Kidney capillary endothelial cell (primary cell): ENCODE measurements at regions not wholly inside any gene's neighbourhood (a gene's known extent, or its start where the extent isn't known, plus 50 kb on each side); places are given as distances from the start of the nearest gene placed in this dataset.
A peak's percentile ranks its signal among the peaks of the same experiment; 100 is the strongest.

ENCODE experiments used
- DNase-seq: peaks from one replicate; pipeline ENCODE4 v3.0.0-alpha.2; 2018; ENCODE audit warnings: low spot score

GRCh38 chr4:81627590-81627989 lies 155.9 kb upstream of the RASGEF1B start:
- DNase-seq = no peak

DNA sequence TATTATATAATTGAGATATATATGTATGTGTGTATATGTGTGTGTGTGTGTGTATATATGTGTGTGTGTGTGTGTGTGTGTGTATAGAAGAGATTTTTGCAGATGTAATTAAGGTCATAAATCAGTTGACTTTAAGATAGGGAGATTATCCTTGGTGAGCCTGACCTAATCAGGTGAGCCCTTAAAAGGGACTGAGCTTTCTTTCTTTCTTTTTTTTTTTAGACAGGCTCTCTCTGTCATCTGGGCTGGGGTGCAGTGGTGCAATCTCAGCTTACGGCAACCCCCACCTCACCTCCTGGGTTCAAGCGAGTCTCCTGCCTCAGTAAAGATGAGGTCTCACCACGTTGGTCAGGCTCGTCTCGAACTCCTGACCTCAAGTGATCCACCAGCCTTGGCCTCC lies 155.1 kb upstream of the RASGEF1B start:
- DNase-seq = no peak

DNA sequence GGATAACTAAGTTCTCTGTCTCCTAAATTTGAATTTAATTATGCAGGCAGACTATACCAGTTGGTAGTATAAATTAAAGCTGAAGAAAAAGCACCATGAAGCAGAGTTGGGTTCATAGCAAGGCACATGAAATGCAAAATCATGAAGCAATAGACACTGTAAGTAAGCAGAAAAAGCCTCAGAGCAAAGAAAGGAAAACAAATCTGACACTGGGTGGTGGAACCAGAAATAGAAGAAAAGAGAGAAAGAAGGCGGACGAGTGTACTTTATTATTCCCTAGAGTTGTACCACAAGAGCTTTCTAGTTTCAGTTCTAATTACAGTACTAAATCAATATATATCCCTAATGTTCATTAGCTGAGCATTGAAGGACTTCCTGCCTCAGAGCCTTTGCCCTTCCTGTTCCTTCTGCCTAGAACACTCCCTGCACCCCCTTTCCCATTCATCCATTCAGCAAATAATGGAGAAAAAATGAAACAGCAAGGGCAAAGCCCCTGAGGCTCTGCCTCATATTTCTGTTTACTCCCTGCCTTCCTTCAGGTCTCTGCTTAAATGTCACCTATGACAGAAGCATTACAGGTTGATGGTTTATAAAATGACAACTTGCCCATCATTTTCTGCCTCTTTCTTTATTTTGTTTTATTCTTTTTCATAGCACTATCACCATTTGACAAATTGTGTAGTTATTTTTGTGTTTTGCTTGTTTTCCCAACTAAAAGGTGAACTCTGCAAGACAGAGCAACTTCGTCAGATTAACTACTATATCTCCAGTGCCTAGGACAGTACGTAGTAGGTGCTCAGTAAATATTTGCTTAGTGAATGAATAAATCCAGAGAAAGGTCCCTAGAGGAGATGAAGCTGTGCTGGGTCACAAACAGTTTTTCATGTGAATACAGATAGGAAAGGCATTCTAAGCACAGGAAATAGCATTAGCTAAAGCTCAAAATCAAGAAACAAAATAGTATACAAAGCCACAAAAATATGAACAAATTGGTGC lies 154.0 kb upstream of the RASGEF1B start:
- no peak for DNase-seq

- DNase-seq = no peak
Measured at GRCh38 chr4:81623434-81623833, 151.7 kb upstream of the RASGEF1B start.

- no peak for DNase-seq
Measured at GRCh38 chr4:81622474-81623184, 150.9 kb upstream of the RASGEF1B start.

DNA sequence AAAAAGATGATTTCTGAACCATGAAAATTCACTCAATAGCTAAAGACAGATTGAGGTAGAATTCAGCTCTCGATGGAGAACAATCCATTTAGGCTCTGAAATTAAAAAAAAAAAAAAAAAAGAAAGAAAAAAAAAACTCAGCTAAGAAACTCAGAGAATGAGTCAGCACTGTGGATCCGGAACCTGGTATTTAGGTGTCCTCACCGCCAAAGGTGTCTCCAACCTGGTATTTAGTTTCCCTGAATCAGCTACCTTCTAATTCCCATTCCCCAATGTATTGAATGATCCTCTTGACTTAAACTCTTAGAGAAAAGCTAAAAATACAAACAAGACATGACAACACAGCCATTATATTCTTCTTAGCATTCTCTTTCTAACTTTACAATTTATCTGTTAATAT lies 150.3 kb upstream of the RASGEF1B start:
- no peak for DNase-seq

DNA sequence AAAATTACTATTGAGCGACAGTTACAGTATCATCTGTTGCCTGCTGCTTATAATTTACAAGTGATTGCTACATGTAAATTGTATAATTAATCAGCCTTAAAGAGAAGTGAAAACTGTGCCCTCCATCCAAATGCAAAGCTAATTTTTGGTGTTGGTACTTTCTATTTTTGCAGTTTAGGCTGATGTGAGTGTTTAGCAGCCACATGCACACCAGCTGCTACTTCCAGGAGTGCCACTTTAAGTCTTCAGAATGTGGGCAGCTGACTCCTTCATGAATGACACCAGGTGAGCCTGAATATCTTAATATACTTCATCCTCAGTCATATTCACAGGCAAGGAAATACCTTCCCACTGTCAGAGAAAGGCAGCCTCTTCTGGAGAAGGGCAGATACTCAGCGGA lies 149.8 kb upstream of the RASGEF1B start:
- no peak for DNase-seq

DNA sequence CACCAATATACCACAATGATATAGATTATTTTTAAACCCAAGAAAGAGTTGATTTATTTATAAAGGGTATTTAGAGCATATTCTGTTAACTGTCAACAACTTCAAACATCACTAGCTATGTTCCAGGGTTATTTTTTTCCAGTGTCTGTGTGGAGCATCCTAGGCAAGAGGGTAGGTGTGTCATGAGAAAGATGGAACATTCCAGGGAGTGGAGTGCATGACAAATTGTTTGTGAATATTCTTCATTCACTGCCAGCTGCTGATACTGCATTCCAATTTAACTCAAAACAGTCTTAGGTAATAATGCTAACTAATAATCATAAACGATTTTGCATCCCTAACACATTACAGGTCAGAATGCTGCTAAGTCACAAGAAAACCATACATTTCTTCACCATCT lies 148.7 kb upstream of the RASGEF1B start:
- DNase-seq = no peak

GRCh38 chr4:81617545-81617944 lies 145.8 kb upstream of the RASGEF1B start:
- DNase-seq = no peak

DNA sequence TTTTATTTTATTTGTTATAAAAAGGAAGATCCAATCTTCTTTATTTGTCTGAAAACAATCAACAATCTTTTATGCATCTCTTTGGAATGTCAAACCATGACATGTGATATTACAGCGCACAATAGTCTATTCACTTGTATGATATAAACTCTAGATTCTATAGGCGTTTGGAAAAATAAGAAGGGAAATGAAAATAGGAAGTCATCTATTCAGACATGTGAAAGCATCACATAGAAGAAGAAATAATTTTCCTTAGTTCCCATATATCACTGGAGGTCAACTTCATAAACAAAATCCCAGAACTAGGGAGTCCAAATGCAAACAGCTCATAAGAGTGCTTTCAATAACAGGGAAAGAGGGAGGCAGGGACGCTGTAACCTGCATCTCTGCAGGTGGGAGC lies 139.5 kb upstream of the RASGEF1B start:
- no peak for DNase-seq

GRCh38 chr4:81609844-81610243 lies 138.1 kb upstream of the RASGEF1B start:
- no peak for DNase-seq

DNA sequence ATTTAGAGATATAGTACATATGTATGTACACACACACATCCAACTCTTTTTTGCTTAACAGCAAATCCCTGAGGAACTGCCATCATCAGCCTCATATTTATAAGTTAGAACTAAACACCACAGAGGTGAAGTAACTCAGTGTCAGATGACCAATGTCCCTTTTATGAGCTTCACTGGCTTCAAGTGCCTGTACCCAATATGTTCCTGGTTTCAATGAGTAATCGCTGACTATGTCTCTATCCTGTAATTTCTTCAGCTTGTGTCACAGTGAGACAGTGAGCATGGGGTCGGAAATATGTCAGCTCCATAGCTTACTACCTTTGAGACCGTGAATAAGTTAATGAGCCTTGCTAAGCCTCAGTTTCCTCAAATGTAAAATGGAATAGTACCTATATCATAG lies 136.2 kb upstream of the RASGEF1B start:
- peak; percentile 3 for DNase-seq

DNA sequence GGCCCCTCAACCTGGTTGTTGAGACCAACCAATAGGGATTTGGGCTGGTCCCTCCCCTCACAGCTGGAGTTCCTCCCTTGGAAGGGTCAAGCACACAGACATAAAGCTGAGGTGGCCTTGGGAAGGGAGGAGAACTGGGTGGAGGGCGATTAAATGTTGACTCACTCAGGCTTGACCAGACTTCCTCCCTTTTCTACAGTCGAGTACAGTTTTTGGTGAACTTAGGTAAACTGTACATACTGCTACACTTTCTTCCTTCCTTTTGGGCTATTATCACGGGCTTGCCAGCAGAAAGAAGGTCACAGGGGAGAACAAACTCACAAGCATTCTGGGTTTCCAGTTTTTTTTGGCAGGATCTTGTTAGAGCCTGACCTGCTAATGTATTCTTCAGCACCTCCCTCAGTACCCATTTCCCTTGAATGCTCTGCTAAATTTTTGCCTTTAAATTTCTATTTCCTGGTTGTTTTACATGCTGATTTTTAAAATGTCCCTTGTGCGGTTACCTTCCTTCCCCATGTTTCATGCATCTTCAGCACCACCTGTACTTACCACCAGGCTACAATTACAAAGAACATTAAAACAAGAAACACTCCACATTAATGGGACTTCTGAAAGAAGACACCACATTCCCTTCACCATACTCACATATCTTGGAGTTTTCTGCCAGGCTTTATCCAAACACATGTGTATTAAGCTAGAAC lies 135.2 kb upstream of the RASGEF1B start:
- peak; percentile 3 for DNase-seq

DNA sequence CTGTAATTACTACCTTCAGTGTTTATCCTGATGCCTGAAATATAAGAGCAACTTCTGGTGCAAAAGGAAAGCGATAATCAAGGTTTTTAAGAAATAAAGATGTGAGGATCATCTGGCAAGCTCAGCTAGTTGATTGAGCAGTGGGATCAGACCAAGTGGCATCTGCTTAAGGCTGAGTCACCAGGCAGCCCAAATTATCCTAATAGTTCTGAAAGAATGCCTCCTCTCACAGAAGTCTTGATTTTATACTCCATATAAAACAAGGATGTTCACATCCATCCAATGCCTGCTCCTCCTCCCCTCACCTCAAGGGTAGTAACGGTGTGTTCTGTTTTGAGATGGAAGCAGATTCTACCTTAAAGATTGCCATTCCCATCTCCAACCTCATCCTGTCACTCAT lies 134.5 kb upstream of the RASGEF1B start:
- DNase-seq = no peak

DNA sequence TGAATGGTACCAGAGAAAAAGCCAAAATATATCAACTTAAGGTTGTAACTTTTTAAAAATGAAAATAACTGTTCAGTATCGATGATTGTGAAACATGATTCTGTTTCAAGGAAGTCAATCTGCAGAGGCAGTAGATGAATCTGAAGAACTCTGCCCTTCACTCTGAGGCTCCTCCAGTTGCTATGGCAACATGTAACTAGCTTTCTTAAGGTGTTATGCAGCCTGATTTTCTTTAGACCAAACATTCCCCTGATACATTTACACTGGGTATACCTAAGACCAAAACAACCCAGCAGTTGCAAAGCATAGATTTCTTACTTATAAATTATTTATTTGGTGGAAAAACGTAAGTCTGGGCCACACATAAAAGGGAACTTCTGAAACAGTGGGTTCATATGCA lies 133.6 kb upstream of the RASGEF1B start:
- DNase-seq = no peak

GRCh38 chr4:81604683-81605218 lies 133.0 kb upstream of the RASGEF1B start:
- DNase-seq = no peak

DNA sequence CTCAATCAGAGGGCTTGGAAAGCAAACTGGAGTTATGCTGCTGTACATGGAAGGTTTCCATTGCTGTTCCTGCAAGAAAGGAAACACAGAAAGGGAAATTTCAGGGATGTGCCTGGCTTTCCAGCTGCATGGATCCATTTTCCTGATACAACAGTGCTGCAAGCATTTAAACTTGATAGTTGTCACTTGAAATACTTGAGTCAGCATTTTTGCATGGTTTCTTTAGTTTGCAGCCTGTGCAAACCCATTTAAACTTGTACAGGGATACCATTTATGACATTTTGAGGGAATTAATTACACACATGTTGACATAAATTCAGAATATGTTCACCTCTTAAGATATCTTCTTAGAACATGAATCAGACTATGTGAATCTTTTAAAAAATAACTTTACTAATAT lies 131.1 kb upstream of the RASGEF1B start:
- DNase-seq = no peak

DNA sequence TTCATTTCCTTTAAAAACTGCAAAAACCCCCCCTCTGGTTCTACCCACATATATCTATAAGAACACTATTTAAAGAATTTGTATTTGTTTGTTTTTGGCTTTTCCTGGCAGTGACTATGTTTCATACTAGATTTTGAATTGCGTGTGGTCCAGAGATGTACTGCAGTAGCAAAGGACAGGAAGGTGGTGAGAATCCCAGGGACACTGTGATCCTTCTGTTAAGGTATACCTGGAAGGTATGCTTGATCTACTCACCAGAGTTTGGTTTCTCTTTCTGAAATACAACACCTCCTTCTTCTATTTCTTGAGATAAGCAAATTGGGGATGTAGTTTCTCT lies 129.6 kb upstream of the RASGEF1B start:
- no peak for DNase-seq

GRCh38 chr4:81600520-81601357 lies 129.0 kb upstream of the RASGEF1B start:
- DNase-seq = no peak

- no peak for DNase-seq
Measured at GRCh38 chr4:81599742-81600380, 128.2 kb upstream of the RASGEF1B start.
